Nephron progenitor cell (in vitro differentiated cells): ENCODE measurements at regions not wholly inside any gene's neighbourhood (a gene's known extent, or its start where the extent isn't known, plus 50 kb on each side); places are given as distances from the start of the nearest gene placed in this dataset.

Experiments used
- DNase-seq: peaks from one replicate; pipeline ENCODE4 v3.0.0; 2021
- H3K27ac Mint-ChIP-seq: 2 replicates; pipeline ENCODE4 v1.8.0; 2021; ENCODE audit warnings: mild to moderate bottlenecking, moderate library complexity, mixed read lengths
- H3K27me3 Mint-ChIP-seq: 2 replicates; pipeline ENCODE4 v1.8.0; 2021; ENCODE audit warnings: mild to moderate bottlenecking, low read depth, mixed read lengths; ENCODE audit not compliant: poor library complexity
- H3K36me3 Mint-ChIP-seq: 2 replicates; pipeline ENCODE4 v1.8.0; 2021; ENCODE audit warnings: low read depth, mixed read lengths
- H3K4me1 Mint-ChIP-seq: 2 replicates; pipeline ENCODE4 v1.8.0; 2021; ENCODE audit warnings: mixed read lengths
- H3K4me3 Mint-ChIP-seq: 2 replicates; pipeline ENCODE4 v1.8.0; 2021; ENCODE audit warnings: mild to moderate bottlenecking, moderate library complexity, mixed read lengths
- H3K9me3 Mint-ChIP-seq: 2 replicates; pipeline ENCODE4 v1.8.0; 2021; ENCODE audit warnings: mild to moderate bottlenecking, moderate library complexity, mixed read lengths
- CTCF ChIP-seq: fragments of 200-600 bp; sonication (generic); IDR thresholded peaks from 2 replicates; pipeline ENCODE4 v1.5.0; 2021; ENCODE audit warnings: antibody characterized with exemption

GRCh38 chr5:26482076-26482809, 556.1 kb downstream of the CDH9 start:
- H3K4me3 Mint-ChIP-seq = no peak overlapping the region
- no peak for DNase-seq
- H3K27ac Mint-ChIP-seq = no peak overlapping the region
- no peak for TF ChIP-seq CTCF
- H3K4me1 Mint-ChIP-seq = peaks cover 3% of the 10 kb centered on the region
- H3K9me3 Mint-ChIP-seq = peaks cover 4% of the 10 kb centered on the region
- H3K27me3 Mint-ChIP-seq = no peaks in the 10 kb centered on the region
- H3K36me3 Mint-ChIP-seq = no peaks in the 10 kb centered on the region

GRCh38 chr5:26470439-26470838, 567.9 kb downstream of the CDH9 start:
- Mint-ChIP-seq H3K4me3 (no peak overlapping the region), H3K27me3 (no peaks in the 10 kb centered on the region), H3K4me1 (no peaks in the 10 kb centered on the region), H3K27ac (no peak overlapping the region), H3K36me3 (no peaks in the 10 kb centered on the region), H3K9me3 (no peaks in the 10 kb centered on the region)
- no peak for TF ChIP-seq CTCF
- DNase-seq = no peak

GRCh38 chr5:26439121-26439520, 599.3 kb downstream of the CDH9 start:
- H3K36me3 Mint-ChIP-seq = no peaks in the 10 kb centered on the region
- H3K4me1 Mint-ChIP-seq = no peaks in the 10 kb centered on the region
- no peaks in the 10 kb centered on the region for H3K9me3 Mint-ChIP-seq
- peaks cover 4% of the 10 kb centered on the region for H3K27me3 Mint-ChIP-seq
- DNase-seq = no peak
- H3K4me3 Mint-ChIP-seq = no peak overlapping the region
- H3K27ac Mint-ChIP-seq = no peak overlapping the region
- TF ChIP-seq CTCF = no peak

- Mint-ChIP-seq H3K27ac (no peak overlapping the region), H3K4me3 (no peak overlapping the region), H3K9me3 (no peaks in the 10 kb centered on the region), H3K4me1 (no peaks in the 10 kb centered on the region), H3K27me3 (peaks cover 3% of the 10 kb centered on the region), H3K36me3 (no peaks in the 10 kb centered on the region)
- TF ChIP-seq CTCF = no peak
- no peak for DNase-seq
Measured at GRCh38 chr5:26434688-26435087, 603.7 kb downstream of the CDH9 start.

- no peak overlapping the region for H3K4me3 Mint-ChIP-seq
- peaks cover 3% of the 10 kb centered on the region for H3K27me3 Mint-ChIP-seq
- DNase-seq = no peak
- no peaks in the 10 kb centered on the region for H3K4me1 Mint-ChIP-seq
- H3K36me3 Mint-ChIP-seq = no peaks in the 10 kb centered on the region
- H3K27ac Mint-ChIP-seq = no peak overlapping the region
- TF ChIP-seq CTCF = no peak
- H3K9me3 Mint-ChIP-seq = no peaks in the 10 kb centered on the region
Measured at GRCh38 chr5:26432386-26432785, 606.0 kb downstream of the CDH9 start.

- TF ChIP-seq CTCF = no peak
- H3K9me3 Mint-ChIP-seq = no peaks in the 10 kb centered on the region
- H3K4me1 Mint-ChIP-seq = no peaks in the 10 kb centered on the region
- H3K27ac Mint-ChIP-seq = no peak overlapping the region
- peaks cover 3% of the 10 kb centered on the region for H3K27me3 Mint-ChIP-seq
- no peak for DNase-seq
- no peaks in the 10 kb centered on the region for H3K36me3 Mint-ChIP-seq
- H3K4me3 Mint-ChIP-seq = no peak overlapping the region
Measured at GRCh38 chr5:26430323-26430722, 608.1 kb downstream of the CDH9 start.
